ENCODE measurements at regions not wholly inside any gene's neighbourhood (a gene's known extent, or its start where the extent isn't known, plus 50 kb on each side); places are given as distances from the start of the nearest gene placed in this dataset.
"Not testable (repeated sequence)": the region's sequence is repeated elsewhere in the genome, so short reads cannot be mapped to it uniquely, and the experiment has no call there.

DNA sequence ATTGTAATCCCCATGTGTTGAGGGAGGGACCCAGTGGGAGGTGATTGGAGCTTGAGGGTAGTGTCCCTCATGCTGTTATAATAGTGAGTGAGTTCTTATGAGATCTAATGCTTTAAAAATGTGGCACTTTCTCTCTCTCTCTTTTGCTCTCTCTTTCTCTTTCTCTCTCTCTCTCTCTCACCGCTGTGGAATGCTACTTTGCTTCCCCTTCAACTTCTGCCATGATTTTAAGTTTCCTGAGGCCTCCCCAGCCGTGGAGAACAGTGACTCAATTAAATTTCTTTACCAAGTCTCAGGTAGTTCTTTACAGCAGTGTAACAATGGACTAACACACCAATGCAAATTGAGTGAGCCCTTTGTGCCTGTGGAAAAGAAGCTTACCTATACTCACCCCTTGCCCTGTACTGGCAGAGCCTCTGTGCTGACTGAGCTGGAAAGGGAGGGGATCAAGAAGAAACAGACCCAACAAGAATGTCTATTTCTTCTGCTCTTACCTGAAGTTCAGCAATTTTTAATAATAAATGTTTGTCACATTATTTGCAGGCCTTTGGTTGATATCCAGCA, 642.5 kb upstream of the KCND2 start:
- Histone ChIP-seq H3K36me3 (ENCODE audit: low read depth) (no peaks in the 10 kb centered on the region), H3K4me1 (ENCODE audit: insufficient read depth, poor library complexity, severe bottlenecking) (no peaks in the 10 kb centered on the region), H3K9me3 (ENCODE audit: severe bottlenecking) (no peaks in the 10 kb centered on the region), H3K27me3 (ENCODE audit: insufficient read depth, poor library complexity, severe bottlenecking) (peaks cover 3% of the 10 kb centered on the region), H3K4me3 (ENCODE audit: severe bottlenecking) (no peak overlapping the region), H3K27ac (ENCODE audit: poor library complexity, severe bottlenecking) (no peak overlapping the region)
- DNase-seq (ENCODE audit: low spot score) (no peak), ATAC-seq (ENCODE audit: low read depth) (no peak)
- TF ChIP-seq, protein P1, sequence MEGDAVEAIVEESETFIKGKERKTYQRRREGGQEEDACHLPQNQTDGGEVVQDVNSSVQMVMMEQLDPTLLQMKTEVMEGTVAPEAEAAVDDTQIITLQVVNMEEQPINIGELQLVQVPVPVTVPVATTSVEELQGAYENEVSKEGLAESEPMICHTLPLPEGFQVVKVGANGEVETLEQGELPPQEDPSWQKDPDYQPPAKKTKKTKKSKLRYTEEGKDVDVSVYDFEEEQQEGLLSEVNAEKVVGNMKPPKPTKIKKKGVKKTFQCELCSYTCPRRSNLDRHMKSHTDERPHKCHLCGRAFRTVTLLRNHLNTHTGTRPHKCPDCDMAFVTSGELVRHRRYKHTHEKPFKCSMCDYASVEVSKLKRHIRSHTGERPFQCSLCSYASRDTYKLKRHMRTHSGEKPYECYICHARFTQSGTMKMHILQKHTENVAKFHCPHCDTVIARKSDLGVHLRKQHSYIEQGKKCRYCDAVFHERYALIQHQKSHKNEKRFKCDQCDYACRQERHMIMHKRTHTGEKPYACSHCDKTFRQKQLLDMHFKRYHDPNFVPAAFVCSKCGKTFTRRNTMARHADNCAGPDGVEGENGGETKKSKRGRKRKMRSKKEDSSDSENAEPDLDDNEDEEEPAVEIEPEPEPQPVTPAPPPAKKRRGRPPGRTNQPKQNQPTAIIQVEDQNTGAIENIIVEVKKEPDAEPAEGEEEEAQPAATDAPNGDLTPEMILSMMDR (IDR thresholded peaks at IDR 0.05; ENCODE audit: poor library complexity, severe bottlenecking): no peak

DNA sequence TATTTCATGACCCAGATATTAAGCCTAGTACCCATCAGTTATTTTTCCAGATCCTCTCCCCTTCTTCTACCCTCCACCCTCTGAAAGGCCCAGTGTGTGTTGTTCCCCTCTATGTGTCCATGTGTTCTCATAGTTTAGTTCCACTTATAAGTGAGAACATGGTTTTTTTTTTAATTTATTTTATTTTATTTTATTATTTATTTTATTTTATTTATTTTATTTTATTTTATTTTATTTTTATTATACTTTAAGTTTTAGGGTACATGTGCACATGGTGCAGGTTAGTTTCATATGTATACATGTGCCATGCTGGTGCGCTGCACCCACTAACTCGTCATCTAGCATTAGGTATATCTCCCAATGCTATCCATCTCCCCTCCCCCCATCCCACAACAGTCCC, 639.2 kb upstream of the KCND2 start:
- DNase-seq (ENCODE audit: low spot score); H3K4me1 ChIP-seq (ENCODE audit: insufficient read depth, poor library complexity, severe bottlenecking); H3K27me3 ChIP-seq (ENCODE audit: insufficient read depth, poor library complexity, severe bottlenecking); H3K9me3 ChIP-seq (ENCODE audit: severe bottlenecking); H3K36me3 ChIP-seq (ENCODE audit: low read depth); H3K27ac ChIP-seq (ENCODE audit: poor library complexity, severe bottlenecking); H3K4me3 ChIP-seq (ENCODE audit: severe bottlenecking); ATAC-seq (ENCODE audit: low read depth): not testable (repeated sequence)

DNA sequence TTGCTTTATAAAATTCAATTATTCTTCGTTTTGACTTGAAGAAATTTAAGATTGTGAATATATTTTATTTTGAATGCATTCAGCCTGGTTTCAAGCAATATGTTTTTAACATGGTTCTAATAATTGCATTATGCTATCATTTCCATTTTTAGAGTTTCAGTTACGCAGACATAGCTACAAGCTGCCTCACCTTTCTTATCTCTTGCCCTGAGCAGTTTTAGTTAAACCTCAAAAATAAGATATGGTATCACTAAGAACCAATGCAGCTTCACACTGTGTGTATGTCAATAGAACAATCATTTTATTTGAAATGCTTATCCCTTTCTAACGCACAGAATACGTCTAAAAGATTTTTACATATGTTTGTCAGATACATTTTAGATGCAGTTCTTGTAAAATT, 632.6 kb upstream of the KCND2 start:
- Histone ChIP-seq H3K27ac (ENCODE audit: poor library complexity, severe bottlenecking) (no peak overlapping the region), H3K4me1 (ENCODE audit: insufficient read depth, poor library complexity, severe bottlenecking) (no peaks in the 10 kb centered on the region), H3K27me3 (ENCODE audit: insufficient read depth, poor library complexity, severe bottlenecking) (no peaks in the 10 kb centered on the region), H3K4me3 (ENCODE audit: severe bottlenecking) (no peak overlapping the region), H3K36me3 (ENCODE audit: low read depth) (no peaks in the 10 kb centered on the region), H3K9me3 (ENCODE audit: severe bottlenecking) (no peaks in the 10 kb centered on the region)
- TF ChIP-seq, protein P1 (IDR thresholded peaks at IDR 0.05; ENCODE audit: poor library complexity, severe bottlenecking): no peak
- no peak for DNase-seq (ENCODE audit: low spot score)
- ATAC-seq (ENCODE audit: low read depth): no peak

DNA sequence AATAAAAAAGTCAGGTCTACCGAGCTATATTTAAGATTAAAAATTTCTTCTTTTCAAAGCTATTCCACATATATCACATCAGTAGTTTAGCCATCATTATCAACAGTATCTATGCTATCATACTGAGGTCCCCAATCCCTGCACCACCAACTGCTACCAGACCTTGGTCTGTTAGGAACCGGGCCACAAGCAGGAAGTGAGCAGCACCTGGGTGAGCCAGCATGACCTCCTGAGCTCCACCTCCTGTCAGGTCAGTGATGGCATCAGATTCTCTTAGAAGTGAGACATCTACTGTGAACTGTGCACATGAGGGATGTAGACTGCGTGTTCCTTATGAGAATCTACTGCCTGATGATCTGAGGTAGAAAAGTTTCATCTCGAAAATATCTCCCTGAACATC, 632.1 kb upstream of the KCND2 start:
- no peak overlapping the region for H3K4me3 ChIP-seq (ENCODE audit: severe bottlenecking)
- H3K27ac ChIP-seq (ENCODE audit: poor library complexity, severe bottlenecking): no peak overlapping the region
- no peaks in the 10 kb centered on the region for H3K27me3 ChIP-seq (ENCODE audit: insufficient read depth, poor library complexity, severe bottlenecking)
- TF ChIP-seq, protein P1 (IDR thresholded peaks at IDR 0.05; ENCODE audit: poor library complexity, severe bottlenecking): no peak
- no peaks in the 10 kb centered on the region for H3K4me1 ChIP-seq (ENCODE audit: insufficient read depth, poor library complexity, severe bottlenecking)
- no peaks in the 10 kb centered on the region for H3K36me3 ChIP-seq (ENCODE audit: low read depth)
- no peak for DNase-seq (ENCODE audit: low spot score)
- no peak for ATAC-seq (ENCODE audit: low read depth)
- no peaks in the 10 kb centered on the region for H3K9me3 ChIP-seq (ENCODE audit: severe bottlenecking)

DNA sequence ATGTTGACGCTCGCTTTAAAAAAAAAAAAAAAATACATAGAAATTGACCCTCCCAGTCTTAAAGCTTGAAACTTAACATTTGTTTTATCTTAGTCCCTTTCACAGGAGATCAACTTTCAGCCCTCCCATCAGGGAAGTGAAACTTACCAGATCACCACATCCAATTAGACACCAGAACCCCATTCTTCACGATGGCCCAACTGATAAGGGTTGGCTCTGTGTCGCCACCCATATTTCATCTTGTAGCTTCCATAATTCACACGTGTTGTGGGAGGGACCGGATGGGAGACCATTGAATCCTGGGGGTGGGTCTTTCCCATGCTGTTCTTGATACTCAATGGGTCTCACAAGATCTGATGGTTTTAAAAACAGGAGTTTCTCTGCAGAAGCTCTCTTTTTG, 629.4 kb upstream of the KCND2 start:
- Histone ChIP-seq H3K36me3 (ENCODE audit: low read depth) (no peaks in the 10 kb centered on the region), H3K27me3 (ENCODE audit: insufficient read depth, poor library complexity, severe bottlenecking) (no peaks in the 10 kb centered on the region), H3K4me1 (ENCODE audit: insufficient read depth, poor library complexity, severe bottlenecking) (no peaks in the 10 kb centered on the region), H3K9me3 (ENCODE audit: severe bottlenecking) (no peaks in the 10 kb centered on the region), H3K4me3 (ENCODE audit: severe bottlenecking) (no peak overlapping the region), H3K27ac (ENCODE audit: poor library complexity, severe bottlenecking) (no peak overlapping the region)
- DNase-seq (ENCODE audit: low spot score) (no peak), ATAC-seq (ENCODE audit: low read depth) (no peak)
- TF ChIP-seq, protein P1 (IDR thresholded peaks at IDR 0.05; ENCODE audit: poor library complexity, severe bottlenecking): no peak

Measured in RWPE2 (cell line).